ENCODE measurements at regions not wholly inside any gene's neighbourhood (a gene's known extent, or its start where the extent isn't known, plus 50 kb on each side); places are given as distances from the start of the nearest gene placed in this dataset.
"Not testable (repeated sequence)": the region's sequence is repeated elsewhere in the genome, so short reads cannot be mapped to it uniquely, and the experiment has no call there.

GRCh38 chr15:24777307-24777706 lies 101.7 kb downstream of the NPAP1 start:
- DNase-seq (ENCODE audit: low spot score in 2 of 2): no peak
- H3K4me3 Mint-ChIP-seq: no peak overlapping the region
- no peaks in the 10 kb centered on the region for H3K36me3 Mint-ChIP-seq
- H3K4me1 Mint-ChIP-seq: peaks cover 5% of the 10 kb centered on the region
- H3K9me3 Mint-ChIP-seq: peaks cover 21% of the 10 kb centered on the region
- H3K27ac Mint-ChIP-seq: no peak overlapping the region
- ATAC-seq: no peak

- Mint-ChIP-seq H3K9me3 (peaks cover 16% of the 10 kb centered on the region), H3K4me3 (no peak overlapping the region), H3K36me3 (no peaks in the 10 kb centered on the region), H3K27ac (no peak overlapping the region), H3K4me1 (no peaks in the 10 kb centered on the region)
- DNase-seq (ENCODE audit: low spot score in 2 of 2) (no peak), ATAC-seq (no peak)
These were observed 108.9 kb downstream of the NPAP1 start for GRCh38 chr15:24784506-24784905.

GRCh38 chr15:24786347-24786746 lies 110.8 kb downstream of the NPAP1 start:
- no peak overlapping the region for H3K27ac Mint-ChIP-seq
- no peak overlapping the region for H3K4me3 Mint-ChIP-seq
- DNase-seq (ENCODE audit: low spot score in 2 of 2) (no peak), ATAC-seq (no peak)
- H3K4me1 Mint-ChIP-seq: no peaks in the 10 kb centered on the region
- peaks cover 17% of the 10 kb centered on the region for H3K9me3 Mint-ChIP-seq
- H3K36me3 Mint-ChIP-seq: no peaks in the 10 kb centered on the region

GRCh38 chr15:24802624-24803023 lies 127.0 kb downstream of the NPAP1 start:
- H3K4me3 Mint-ChIP-seq: not testable (repeated sequence)

GRCh38 chr15:24819680-24820079 lies 135.1 kb upstream of the SNRPN start:
- ATAC-seq: no peak
- H3K4me1 Mint-ChIP-seq: no peaks in the 10 kb centered on the region
- H3K4me3 Mint-ChIP-seq: no peak overlapping the region
- peaks cover 8% of the 10 kb centered on the region for H3K9me3 Mint-ChIP-seq
- H3K27ac Mint-ChIP-seq: no peak overlapping the region
- DNase-seq (ENCODE audit: low spot score in 2 of 2): no peak
- H3K36me3 Mint-ChIP-seq: no peaks in the 10 kb centered on the region

More at GRCh38 chr15:24802624-24803023, 127.0 kb downstream of the NPAP1 start:
- ATAC-seq; DNase-seq (ENCODE audit: low spot score in 2 of 2); H3K36me3 Mint-ChIP-seq; H3K9me3 Mint-ChIP-seq; H3K4me1 Mint-ChIP-seq; H3K27ac Mint-ChIP-seq: not testable (repeated sequence)

GRCh38 chr15:24823473-24823872 lies 131.3 kb upstream of the SNRPN start:
- Mint-ChIP-seq H3K4me3 (no peak overlapping the region), H3K27ac (no peak overlapping the region), H3K36me3 (no peaks in the 10 kb centered on the region), H3K4me1 (no peaks in the 10 kb centered on the region), H3K9me3 (peaks cover 5% of the 10 kb centered on the region)
- no peak for DNase-seq (ENCODE audit: low spot score in 2 of 2)
- no peak for ATAC-seq

GRCh38 chr15:24832282-24832681 lies 122.5 kb upstream of the SNRPN start:
- peaks cover 20% of the 10 kb centered on the region for H3K9me3 Mint-ChIP-seq
- H3K27ac Mint-ChIP-seq: no peak overlapping the region
- H3K4me3 Mint-ChIP-seq: no peak overlapping the region
- no peak for ATAC-seq
- H3K36me3 Mint-ChIP-seq: no peaks in the 10 kb centered on the region
- no peak for DNase-seq (ENCODE audit: low spot score in 2 of 2)
- no peaks in the 10 kb centered on the region for H3K4me1 Mint-ChIP-seq

- Mint-ChIP-seq H3K27ac (no peak overlapping the region), H3K36me3 (no peaks in the 10 kb centered on the region), H3K9me3 (peaks cover 14% of the 10 kb centered on the region), H3K4me3 (no peak overlapping the region), H3K4me1 (no peaks in the 10 kb centered on the region)
- DNase-seq (ENCODE audit: low spot score in 2 of 2): no peak
- no peak for ATAC-seq
These were observed 119.5 kb upstream of the SNRPN start for GRCh38 chr15:24835301-24835700.

- Mint-ChIP-seq H3K36me3 (no peaks in the 10 kb centered on the region), H3K4me3 (no peak overlapping the region), H3K4me1 (no peaks in the 10 kb centered on the region), H3K9me3 (peaks cover 6% of the 10 kb centered on the region), H3K27ac (no peak overlapping the region)
- ATAC-seq (no peak), DNase-seq (ENCODE audit: low spot score in 2 of 2) (no peak)
These were observed 106.7 kb upstream of the SNRPN start for GRCh38 chr15:24848050-24848449.

- ATAC-seq (no peak), DNase-seq (ENCODE audit: low spot score in 2 of 2) (no peak)
- H3K4me1 Mint-ChIP-seq: no peaks in the 10 kb centered on the region
- H3K36me3 Mint-ChIP-seq: no peaks in the 10 kb centered on the region
- peaks cover 4% of the 10 kb centered on the region for H3K9me3 Mint-ChIP-seq
- no peak overlapping the region for H3K4me3 Mint-ChIP-seq
- no peak overlapping the region for H3K27ac Mint-ChIP-seq
These were observed 98.1 kb upstream of the SNRPN start for GRCh38 chr15:24856397-24857390.

- Mint-ChIP-seq H3K27ac (no peak overlapping the region), H3K9me3 (peaks cover 11% of the 10 kb centered on the region), H3K4me3 (no peak overlapping the region), H3K36me3 (no peaks in the 10 kb centered on the region), H3K4me1 (no peaks in the 10 kb centered on the region)
- no peak for ATAC-seq
- no peak for DNase-seq (ENCODE audit: low spot score in 2 of 2)
These were observed 97.0 kb upstream of the SNRPN start for GRCh38 chr15:24857763-24858162.

- H3K4me3 Mint-ChIP-seq; H3K4me1 Mint-ChIP-seq; H3K27ac Mint-ChIP-seq; DNase-seq (ENCODE audit: low spot score in 2 of 2); H3K36me3 Mint-ChIP-seq; ATAC-seq: not testable (repeated sequence)
- peaks cover 11% of the 10 kb centered on the region for H3K9me3 Mint-ChIP-seq
These were observed 96.6 kb upstream of the SNRPN start for GRCh38 chr15:24858183-24858582.

GRCh38 chr15:24858737-24859601 lies 95.8 kb upstream of the SNRPN start:
- Mint-ChIP-seq H3K9me3 (peaks cover 11% of the 10 kb centered on the region), H3K36me3 (no peaks in the 10 kb centered on the region), H3K27ac (no peak overlapping the region), H3K4me3 (no peak overlapping the region), H3K4me1 (no peaks in the 10 kb centered on the region)
- DNase-seq (ENCODE audit: low spot score in 2 of 2) (no peak), ATAC-seq (no peak)

- ATAC-seq (no peak), DNase-seq (ENCODE audit: low spot score in 2 of 2) (no peak)
- Mint-ChIP-seq H3K36me3 (no peaks in the 10 kb centered on the region), H3K4me3 (no peak overlapping the region), H3K4me1 (no peaks in the 10 kb centered on the region), H3K9me3 (peaks cover 6% of the 10 kb centered on the region), H3K27ac (no peak overlapping the region)
These were observed 93.6 kb upstream of the SNRPN start for GRCh38 chr15:24861014-24861690.

All from stimulated activated effector memory CD8-positive, alpha-beta T cell treated with anti-CD3 and anti-CD28 coated beads, Interleukin-12 subunit alpha, Interleukin-12 subunit beta, amount 100 ng/mL, for 72 hours (primary cell).